K562 (cell line): ENCODE measurements at regions not wholly inside any gene's neighbourhood (a gene's known extent, or its start where the extent isn't known, plus 50 kb on each side); places are given as distances from the start of the nearest gene placed in this dataset.

Source experiments
- DDX20 ChIP-seq: fragments of 450-650 bp; IDR thresholded peaks from 2 replicates; pipeline ENCODE4 v1.6.1; 2016; ENCODE audit warnings: missing genetic modification characterization, low read depth, mild to moderate bottlenecking, missing compliant biosample characterization, moderate library complexity
- DPF2 ChIP-seq: fragments of 450-650 bp; IDR thresholded peaks from 2 replicates; pipeline ENCODE4 v1.6.1; 2016
- ELF1 ChIP-seq: fragments of 200-800 bp; sonication (Bioruptor generic); IDR thresholded peaks from 2 replicates; pipeline ENCODE4 v1.6.1; 2016; ENCODE audit warnings: missing genetic modification characterization, missing compliant biosample characterization
- ETV1 ChIP-seq: fragments of 450-650 bp; conservative IDR thresholded peaks from 2 replicates; pipeline ENCODE4 v1.6.1; 2016; ENCODE audit warnings: missing genetic modification characterization, control low read depth, low read depth, missing compliant biosample characterization
- ILF3 ChIP-seq: fragments of 450-650 bp; IDR thresholded peaks from 2 replicates; pipeline ENCODE4 v1.6.1; 2018; ENCODE audit warnings: antibody characterized with exemption, mild to moderate bottlenecking, moderate library complexity, borderline replicate concordance
- LEF1 ChIP-seq: fragments of 450-650 bp; IDR thresholded peaks from 2 replicates; pipeline ENCODE4 v1.6.1; 2016; ENCODE audit warnings: mild to moderate bottlenecking
- MECOM ChIP-seq: fragments of 250-450 bp; sonication (Bioruptor Pico); IDR thresholded peaks from 2 replicates; pipeline ENCODE4 v1.8.0; 2022; ENCODE audit warnings: inconsistent platforms
- MEIS2 ChIP-seq: fragments of 450-650 bp; IDR thresholded peaks from 2 replicates; pipeline ENCODE4 v1.6.1; 2014; ENCODE audit warnings: mild to moderate bottlenecking; ENCODE audit not compliant: partially characterized antibody
- MNT ChIP-seq, 2 experiments: fragments of 450-650 bp; conservative IDR thresholded peaks; 2 replicates each; pipeline ENCODE4 v1.6.1; 2017; ENCODE audit warnings: mild to moderate bottlenecking in 2 of 2, moderate library complexity in 2 of 2
- MTF1 ChIP-seq: fragments of 250-450 bp; sonication (Bioruptor Pico); IDR thresholded peaks from 2 replicates; pipeline ENCODE4 v1.9.0; 2021; ENCODE audit warnings: moderate library complexity, mild to moderate bottlenecking, inconsistent platforms, borderline replicate concordance
- PKNOX1 ChIP-seq: fragments of 450-650 bp; IDR thresholded peaks from 2 replicates; pipeline ENCODE4 v1.6.1; 2016
- RAD21 ChIP-seq, 2 experiments: fragments of 250-450 bp in 1 of 2; fragments of 450-650 bp in 1 of 2; sonication (Bioruptor Pico) in 1 of 2; formaldehyde crosslinking in 1 of 2; IDR thresholded peaks in 1 of 2; conservative IDR thresholded peaks in 1 of 2; 2 replicates each; pipeline versions ENCODE4 v1.4.0 to v1.8.0; 2020 to 2022; ENCODE audit warnings: mild to moderate bottlenecking in 2 of 2, moderate library complexity in 1 of 2
- RBM17 ChIP-seq: fragments of 200-400 bp; formaldehyde crosslinking; IDR thresholded peaks from 2 replicates; pipeline ENCODE4 v1.6.1; 2017; ENCODE audit warnings: low read depth, mild to moderate bottlenecking, low read length, borderline replicate concordance
- SMAD4 ChIP-seq: fragments of 250-450 bp; sonication (Bioruptor Pico); conservative IDR thresholded peaks from 2 replicates; pipeline ENCODE4 v1.8.0; 2021; ENCODE audit warnings: inconsistent platforms, mild to moderate bottlenecking, moderate library complexity
- SOX6 ChIP-seq: fragments of 450-650 bp; IDR thresholded peaks from 2 replicates; pipeline ENCODE4 v1.6.1; 2014; ENCODE audit warnings: mild to moderate bottlenecking
- YBX1 ChIP-seq: fragments of 450-650 bp; IDR thresholded peaks from 2 replicates; pipeline ENCODE4 v1.7.1; 2016; ENCODE audit warnings: mild to moderate bottlenecking
- ZBTB7A ChIP-seq: IDR thresholded peaks from 2 replicates; pipeline ENCODE4 v1.6.1; 2011; ENCODE audit warnings: low read depth, mild to moderate bottlenecking, low read length, moderate library complexity, borderline replicate concordance; ENCODE audit not compliant: control insufficient read depth
- ZNF12 ChIP-seq: sonication (generic); formaldehyde crosslinking; IDR thresholded peaks from 2 replicates; pipeline ENCODE4 v1.4.0; 2020; ENCODE audit warnings: mild to moderate bottlenecking, missing genetic modification reagents
- ZNF224 ChIP-seq: sonication (generic); formaldehyde crosslinking; IDR thresholded peaks from 2 replicates; pipeline ENCODE4 v1.8.0; 2022; ENCODE audit warnings: mild to moderate bottlenecking, missing genetic modification reagents
- ZNF41 ChIP-seq: fragments of 250-450 bp; sonication (Bioruptor Pico); conservative IDR thresholded peaks from 2 replicates; pipeline ENCODE4 v1.4.0; 2020; ENCODE audit warnings: mild to moderate bottlenecking
- ZNF740 ChIP-seq, 3 experiments: fragments of 200-800 bp in 1 of 3; sonication (Bioruptor generic) in 1 of 3; sonication (generic) in 1 of 3; formaldehyde crosslinking in 1 of 3; IDR thresholded peaks; 2 replicates each; pipeline versions ENCODE4 v1.6.1 to v1.8.0; 2016 to 2022; ENCODE audit warnings: mild to moderate bottlenecking in 2 of 3, missing compliant biosample characterization in 2 of 3, missing genetic modification characterization in 2 of 3, missing genetic modification reagents in 1 of 3
- ZNF77 ChIP-seq: fragments of 250-450 bp; sonication (Bioruptor Pico); IDR thresholded peaks from 2 replicates; pipeline ENCODE4 v1.5.0; 2020

GRCh38 chr1:116463730-116464129 is 90.7 kb downstream of the ATP1A1 start (continued):
- TF ChIP-seq ZNF740 (CRISPR knock-in tag; IDR thresholded peaks at IDR 0.05) (no peak), ZNF740 (tag; IDR thresholded peaks at IDR 0.05) (no peak), MTF1 (no peak), DPF2 (peak; percentile 71), MNT (conservative IDR thresholded peaks at IDR 0.05) (0 out of 4 replicates have a peak, but pooled peaks of 1 of the 2 experiments have one; percentile 16), MECOM (CRISPR knock-in tag) (peak; percentile 9; the same call in 1 of the 2 replicates), ZNF77 (CRISPR knock-in tag) (no peak), SOX6 (peak; percentile 36; the same call in 1 of the 2 replicates), ELF1 (tag) (peak; percentile 52), ILF3 (no peak), LEF1 (0 out of 2 replicates have a peak, but pooled peaks have one; percentile 58), RAD21 (CRISPR knock-in tag; conservative IDR thresholded peaks at IDR 0.05 in 1 of 2, IDR thresholded peaks at IDR 0.05 in 1 of 2) (peak in 1 of 2 experiments; percentile 15; a peak in 1 of 4 replicates), MEIS2 (peak; percentile 99), YBX1 (no peak), PKNOX1 (peak; percentile 98), ZNF41 (CRISPR knock-in tag) (peak; percentile 79; the same call in 1 of the 2 replicates), SMAD4 (peak; percentile 64; the same call in 1 of the 2 replicates), ZNF224 (CRISPR knock-in tag) (no peak), ZBTB7A (no peak), RBM17 (no peak), ETV1 (tag) (peak; percentile 92), ZNF12 (CRISPR knock-in tag) (peak; percentile 80; the same call in 1 of the 2 replicates), DDX20 (tag) (no peak)
